HL-60 (cell line): ENCODE measurements at regions not wholly inside any gene's neighbourhood (a gene's known extent, or its start where the extent isn't known, plus 50 kb on each side); places are given as distances from the start of the nearest gene placed in this dataset.

ENCODE experiments used
- DNase-seq, 2 experiments: peaks; one replicate each; pipeline ENCODE4 v3.0.0-alpha.2; 2010 to 2020; ENCODE audit warnings: low read depth in 1 of 2, low spot score in 1 of 2
- H3K27ac ChIP-seq: fragments of 250-450 bp; sonication (Bioruptor Pico); replicated peaks from 2 replicates; pipeline ENCODE4 v1.5.1; 2020; ENCODE audit warnings: mild to moderate bottlenecking, moderate library complexity
- H3K27me3 ChIP-seq: fragments of 250-450 bp; sonication (Bioruptor Pico); 2 replicates; pipeline ENCODE4 v1.5.1; 2021; ENCODE audit warnings: mild to moderate bottlenecking, moderate library complexity; ENCODE audit not compliant: insufficient read depth, poor library complexity, severe bottlenecking
- H3K4me3 ChIP-seq: replicated peaks from 2 replicates; pipeline ENCODE4 v1.5.1; 2011; ENCODE audit warnings: mild to moderate bottlenecking, control low read depth, low read length; ENCODE audit not compliant: insufficient read depth
- CTCF ChIP-seq: IDR thresholded peaks from one replicate; pipeline ENCODE4 v1.5.1; 2011; ENCODE audit warnings: low read length, control low read depth, inconsistent platforms; ENCODE audit not compliant: insufficient read depth
- GABPA ChIP-seq: IDR thresholded peaks from 2 replicates; pipeline ENCODE4 v1.6.1; 2012; ENCODE audit warnings: low read depth
- POLR2AphosphoS5 ChIP-seq: IDR thresholded peaks from 2 replicates; pipeline ENCODE4 v1.6.1; 2012; ENCODE audit warnings: low read depth
- REST ChIP-seq: IDR thresholded peaks from 2 replicates; pipeline ENCODE4 v1.6.1; 2012; ENCODE audit warnings: low read depth; ENCODE audit not compliant: insufficient replicate concordance
- SPI1 ChIP-seq: IDR thresholded peaks from 2 replicates; pipeline ENCODE4 v1.6.1; 2012; ENCODE audit warnings: low read depth, mild to moderate bottlenecking, borderline replicate concordance

DNA sequence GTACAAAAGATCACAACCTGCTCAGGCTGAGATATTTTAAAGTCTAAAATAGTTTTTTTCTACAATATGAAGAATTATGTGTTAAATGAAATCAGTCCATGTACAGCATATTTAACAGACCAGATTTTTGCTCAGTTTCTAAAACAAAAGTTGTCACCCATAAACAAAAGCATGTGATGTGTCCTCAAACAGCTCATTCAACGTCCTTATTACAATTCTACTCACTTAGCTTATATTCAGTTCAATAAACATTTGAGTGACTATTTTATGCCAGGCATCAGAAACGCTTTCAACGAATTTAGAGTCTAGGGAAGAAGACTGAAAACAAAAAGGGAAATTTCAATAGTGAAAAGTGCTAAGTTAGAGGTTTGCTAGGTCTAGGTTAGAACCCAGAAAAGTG lies 457.3 kb upstream of the SEMA3A start:
- Histone ChIP-seq H3K27ac (no peak overlapping the region), H3K27me3 (no peaks in the 10 kb centered on the region), H3K4me3 (no peak overlapping the region)
- no peak for DNase-seq
- no peak for TF ChIP-seq SPI1
- no peak for TF ChIP-seq GABPA
- TF ChIP-seq POLR2AphosphoS5 = no peak
- no peak for TF ChIP-seq CTCF
- no peak for TF ChIP-seq REST

GRCh38 chr7:84647797-84648757 lies 453.5 kb upstream of the SEMA3A start:
- no peak for DNase-seq
- Histone ChIP-seq H3K27ac (no peak overlapping the region), H3K27me3 (no peaks in the 10 kb centered on the region), H3K4me3 (no peak overlapping the region)
- TF ChIP-seq GABPA (no peak), CTCF (no peak), SPI1 (no peak), REST (no peak), POLR2AphosphoS5 (no peak)

GRCh38 chr7:84642611-84643010 lies 448.0 kb upstream of the SEMA3A start:
- Histone ChIP-seq H3K27ac (no peak overlapping the region), H3K27me3 (no peaks in the 10 kb centered on the region), H3K4me3 (no peak overlapping the region)
- DNase-seq = no peak
- TF ChIP-seq GABPA (no peak), POLR2AphosphoS5 (no peak), CTCF (no peak), SPI1 (no peak), REST (no peak)
